HL-60 (cell line): ENCODE measurements at regions not wholly inside any gene's neighbourhood (a gene's known extent, or its start where the extent isn't known, plus 50 kb on each side); places are given as distances from the start of the nearest gene placed in this dataset.

Source experiments
- POLR2AphosphoS5 ChIP-seq: IDR thresholded peaks from 2 replicates; pipeline ENCODE4 v1.6.1; 2012; ENCODE audit warnings: low read depth
- TF ChIP-seq, protein P1 (sequence below): IDR thresholded peaks from one replicate; pipeline ENCODE4 v1.5.1; 2011; ENCODE audit warnings: low read length, control low read depth, inconsistent platforms; ENCODE audit not compliant: insufficient read depth

DNA sequence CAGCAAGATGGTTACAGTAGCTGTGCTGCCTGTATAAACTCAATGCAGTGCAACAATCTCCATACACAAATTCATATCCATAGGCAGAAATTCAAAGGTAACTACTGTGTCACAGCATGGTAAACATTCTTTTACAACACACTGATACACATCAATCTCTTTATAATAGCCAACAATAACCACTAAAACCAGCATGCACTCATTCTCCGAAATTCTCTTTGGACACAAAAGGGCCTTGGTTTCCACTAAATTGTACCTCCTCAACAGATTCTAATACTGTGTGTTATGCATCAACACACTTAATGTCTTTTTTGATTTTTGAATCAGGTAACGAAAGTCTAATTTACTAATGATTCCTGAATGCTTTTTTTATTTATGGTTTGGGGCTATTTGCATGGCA is 1323.7 kb downstream of the GRIK2 start:
- no peak for TF ChIP-seq POLR2AphosphoS5
- TF ChIP-seq, protein P1, sequence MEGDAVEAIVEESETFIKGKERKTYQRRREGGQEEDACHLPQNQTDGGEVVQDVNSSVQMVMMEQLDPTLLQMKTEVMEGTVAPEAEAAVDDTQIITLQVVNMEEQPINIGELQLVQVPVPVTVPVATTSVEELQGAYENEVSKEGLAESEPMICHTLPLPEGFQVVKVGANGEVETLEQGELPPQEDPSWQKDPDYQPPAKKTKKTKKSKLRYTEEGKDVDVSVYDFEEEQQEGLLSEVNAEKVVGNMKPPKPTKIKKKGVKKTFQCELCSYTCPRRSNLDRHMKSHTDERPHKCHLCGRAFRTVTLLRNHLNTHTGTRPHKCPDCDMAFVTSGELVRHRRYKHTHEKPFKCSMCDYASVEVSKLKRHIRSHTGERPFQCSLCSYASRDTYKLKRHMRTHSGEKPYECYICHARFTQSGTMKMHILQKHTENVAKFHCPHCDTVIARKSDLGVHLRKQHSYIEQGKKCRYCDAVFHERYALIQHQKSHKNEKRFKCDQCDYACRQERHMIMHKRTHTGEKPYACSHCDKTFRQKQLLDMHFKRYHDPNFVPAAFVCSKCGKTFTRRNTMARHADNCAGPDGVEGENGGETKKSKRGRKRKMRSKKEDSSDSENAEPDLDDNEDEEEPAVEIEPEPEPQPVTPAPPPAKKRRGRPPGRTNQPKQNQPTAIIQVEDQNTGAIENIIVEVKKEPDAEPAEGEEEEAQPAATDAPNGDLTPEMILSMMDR: no peak
